ENCODE measurements at regions not wholly inside any gene's neighbourhood (a gene's known extent, or its start where the extent isn't known, plus 50 kb on each side); places are given as distances from the start of the nearest gene placed in this dataset.

- 86% methylated on average over 5 of the region's 5 CpGs for WGBS (ENCODE audit: low lambda C conversion rate, missing lambda C conversion rate)
- Histone ChIP-seq H3K27me3 (no peaks in the 10 kb centered on the region), H3K4me2 (no peak overlapping the region), H3K4me1 (ENCODE audit: insufficient read depth) (no peaks in the 10 kb centered on the region), H3K9me2 (replicated peaks; ENCODE audit: insufficient read depth) (no peaks in the 10 kb centered on the region), H3K27ac (no peak overlapping the region), H2AFZ (no peak overlapping the region), H3K79me2 (no peaks in the 10 kb centered on the region), H3K9me3 (ENCODE audit: low read depth) (no peaks in the 10 kb centered on the region), H3K36me3 (replicated peaks; ENCODE audit: insufficient read depth, low read depth) (no peaks in the 10 kb centered on the region), H3K4me3 (no peak overlapping the region), H4K20me1 (ENCODE audit: insufficient read depth, poor library complexity, severe bottlenecking) (no peaks in the 10 kb centered on the region)
- TF ChIP-seq CTCF (IDR thresholded peaks at IDR 0.05; ENCODE audit: poor library complexity) (no peak), EZH2 (IDR thresholded peaks at IDR 0.05; ENCODE audit: borderline replicate concordance) (no peak), EZH2phosphoT487 (IDR thresholded peaks at IDR 0.05; ENCODE audit: low read depth, severe bottlenecking, unreplicated experiment) (no peak)
- no peak for DNase-seq (ENCODE audit: low spot score)
Measured at GRCh38 chr14:66425402-66425801, 60.8 kb upstream of the CCDC196 start.

GRCh38 chr14:66426451-66426850, 59.7 kb upstream of the CCDC196 start:
- DNase-seq (ENCODE audit: low spot score) = no peak
- H4K20me1 ChIP-seq (ENCODE audit: insufficient read depth, poor library complexity, severe bottlenecking) = no peaks in the 10 kb centered on the region
- no peaks in the 10 kb centered on the region for H3K9me3 ChIP-seq (ENCODE audit: low read depth)
- H3K9me2 ChIP-seq (replicated peaks; ENCODE audit: insufficient read depth) = no peaks in the 10 kb centered on the region
- H3K27me3 ChIP-seq = no peaks in the 10 kb centered on the region
- H3K27ac ChIP-seq = no peak overlapping the region
- 68% methylated on average over 2 of the region's 2 CpGs for WGBS (ENCODE audit: low lambda C conversion rate, missing lambda C conversion rate)
- H3K79me2 ChIP-seq = no peaks in the 10 kb centered on the region
- no peaks in the 10 kb centered on the region for H3K36me3 ChIP-seq (replicated peaks; ENCODE audit: insufficient read depth, low read depth)
- H3K4me2 ChIP-seq = no peak overlapping the region
- no peak for TF ChIP-seq CTCF (IDR thresholded peaks at IDR 0.05; ENCODE audit: poor library complexity)
- no peak for TF ChIP-seq EZH2 (IDR thresholded peaks at IDR 0.05; ENCODE audit: borderline replicate concordance)
- no peak for TF ChIP-seq EZH2phosphoT487 (IDR thresholded peaks at IDR 0.05; ENCODE audit: low read depth, severe bottlenecking, unreplicated experiment)
- H3K4me3 ChIP-seq = no peak overlapping the region
- no peaks in the 10 kb centered on the region for H3K4me1 ChIP-seq (ENCODE audit: insufficient read depth)
- H2AFZ ChIP-seq = no peak overlapping the region

- no peaks in the 10 kb centered on the region for H3K9me3 ChIP-seq (ENCODE audit: low read depth)
- no peak overlapping the region for H3K27ac ChIP-seq
- no peaks in the 10 kb centered on the region for H3K4me1 ChIP-seq (ENCODE audit: insufficient read depth)
- H3K36me3 ChIP-seq (replicated peaks; ENCODE audit: insufficient read depth, low read depth) = no peaks in the 10 kb centered on the region
- no peak for DNase-seq (ENCODE audit: low spot score)
- WGBS (ENCODE audit: low lambda C conversion rate, missing lambda C conversion rate) = 60% methylated on average over 1 of the region's 1 CpG
- H4K20me1 ChIP-seq (ENCODE audit: insufficient read depth, poor library complexity, severe bottlenecking) = no peaks in the 10 kb centered on the region
- no peak overlapping the region for H3K4me3 ChIP-seq
- TF ChIP-seq CTCF (IDR thresholded peaks at IDR 0.05; ENCODE audit: poor library complexity) (no peak), EZH2 (IDR thresholded peaks at IDR 0.05; ENCODE audit: borderline replicate concordance) (no peak), EZH2phosphoT487 (IDR thresholded peaks at IDR 0.05; ENCODE audit: low read depth, severe bottlenecking, unreplicated experiment) (no peak)
- no peak overlapping the region for H3K4me2 ChIP-seq
- no peaks in the 10 kb centered on the region for H3K79me2 ChIP-seq
- no peaks in the 10 kb centered on the region for H3K27me3 ChIP-seq
- H2AFZ ChIP-seq = no peak overlapping the region
- no peaks in the 10 kb centered on the region for H3K9me2 ChIP-seq (replicated peaks; ENCODE audit: insufficient read depth)
Measured at GRCh38 chr14:66432334-66432733, 53.8 kb upstream of the CCDC196 start.

- Histone ChIP-seq H3K9me2 (replicated peaks; ENCODE audit: insufficient read depth) (no peaks in the 10 kb centered on the region), H3K4me1 (ENCODE audit: insufficient read depth) (no peaks in the 10 kb centered on the region), H3K79me2 (no peaks in the 10 kb centered on the region), H4K20me1 (ENCODE audit: insufficient read depth, poor library complexity, severe bottlenecking) (no peaks in the 10 kb centered on the region), H3K4me3 (no peak overlapping the region), H2AFZ (no peak overlapping the region), H3K36me3 (replicated peaks; ENCODE audit: insufficient read depth, low read depth) (no peaks in the 10 kb centered on the region), H3K4me2 (no peak overlapping the region), H3K9me3 (ENCODE audit: low read depth) (peaks cover 14% of the 10 kb centered on the region), H3K27ac (no peak overlapping the region), H3K27me3 (no peaks in the 10 kb centered on the region)
- no peak for TF ChIP-seq EZH2phosphoT487 (IDR thresholded peaks at IDR 0.05; ENCODE audit: low read depth, severe bottlenecking, unreplicated experiment)
- TF ChIP-seq EZH2 (IDR thresholded peaks at IDR 0.05; ENCODE audit: borderline replicate concordance) = no peak
- TF ChIP-seq CTCF (IDR thresholded peaks at IDR 0.05; ENCODE audit: poor library complexity) = no peak
- no peak for DNase-seq (ENCODE audit: low spot score)
- whole genome bisulfite sequencing (ENCODE audit: low lambda C conversion rate, missing lambda C conversion rate) = 84% methylated on average over 2 of the region's 2 CpGs
Measured at GRCh38 chr14:66434464-66434863, 51.7 kb upstream of the CCDC196 start.

Measured in hepatocyte (in vitro differentiated cells).